ENCODE measurements at regions not wholly inside any gene's neighbourhood (a gene's known extent, or its start where the extent isn't known, plus 50 kb on each side); places are given as distances from the start of the nearest gene placed in this dataset.
"Not testable (repeated sequence)": the region's sequence is repeated elsewhere in the genome, so short reads cannot be mapped to it uniquely, and the experiment has no call there.

- not testable (repeated sequence) for TF ChIP-seq CTCF (IDR thresholded peaks at IDR 0.05; ENCODE audit: low read length); EZH2 (optimal IDR thresholded peaks at IDR 0.05; ENCODE audit: low read depth, low read length)
These were observed 95.4 kb upstream of the SEC22B start for GRCh38 chr1:120271561-120272221.

Data from MM.1S (cell line).